ENCODE measurements at regions not wholly inside any gene's neighbourhood (a gene's known extent, or its start where the extent isn't known, plus 50 kb on each side); places are given as distances from the start of the nearest gene placed in this dataset.

DNA sequence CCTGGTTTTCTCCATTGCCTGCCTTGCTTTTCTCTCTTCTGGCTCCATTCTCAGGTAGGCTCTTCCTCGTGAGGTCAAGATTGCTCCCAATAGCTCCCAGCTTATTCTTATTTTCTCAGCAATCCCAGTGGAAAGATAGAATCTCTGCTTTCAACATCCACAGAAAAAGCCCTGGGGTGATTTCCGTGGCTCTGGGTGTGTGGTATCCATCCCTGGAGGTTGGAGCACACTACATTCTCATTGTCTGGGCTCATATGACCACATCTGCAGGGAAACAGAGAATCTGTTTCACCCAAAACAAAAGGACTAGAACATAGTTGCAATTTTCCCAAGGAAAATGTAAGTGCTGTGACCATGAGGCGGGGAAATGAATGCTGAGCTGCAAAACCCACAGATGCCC is 236.0 kb downstream of the TENT4A start:
- Histone ChIP-seq H3F3A (ENCODE audit: insufficient read depth, low read length) (no peaks in the 10 kb centered on the region), H3K79me2 (ENCODE audit: insufficient read depth, low read length) (no peaks in the 10 kb centered on the region), H2AFZ (ENCODE audit: low read length) (no peak overlapping the region), H3K4me2 (ENCODE audit: low read length) (no peak overlapping the region), H3K27me3 (ENCODE audit: insufficient read depth, low read length) (no peaks in the 10 kb centered on the region), H4K20me1 (ENCODE audit: insufficient read depth, low read length) (no peaks in the 10 kb centered on the region), H3K9me3 (ENCODE audit: low read length) (no peaks in the 10 kb centered on the region), H3K9ac (ENCODE audit: low read length) (no peak overlapping the region), H3K9me2 (ENCODE audit: low read depth, low read length) (no peaks in the 10 kb centered on the region), H3K36me3 (ENCODE audit: insufficient read depth, low read length) (no peaks in the 10 kb centered on the region), H3K4me1 (ENCODE audit: insufficient read depth, low read length, severe bottlenecking) (no peaks in the 10 kb centered on the region), H3K4me3 (ENCODE audit: low read depth, low read length, poor library complexity, severe bottlenecking) (no peak overlapping the region), H3K27ac (ENCODE audit: low read depth, low read length, poor library complexity, severe bottlenecking) (no peak overlapping the region)
- TF ChIP-seq, protein P1, sequence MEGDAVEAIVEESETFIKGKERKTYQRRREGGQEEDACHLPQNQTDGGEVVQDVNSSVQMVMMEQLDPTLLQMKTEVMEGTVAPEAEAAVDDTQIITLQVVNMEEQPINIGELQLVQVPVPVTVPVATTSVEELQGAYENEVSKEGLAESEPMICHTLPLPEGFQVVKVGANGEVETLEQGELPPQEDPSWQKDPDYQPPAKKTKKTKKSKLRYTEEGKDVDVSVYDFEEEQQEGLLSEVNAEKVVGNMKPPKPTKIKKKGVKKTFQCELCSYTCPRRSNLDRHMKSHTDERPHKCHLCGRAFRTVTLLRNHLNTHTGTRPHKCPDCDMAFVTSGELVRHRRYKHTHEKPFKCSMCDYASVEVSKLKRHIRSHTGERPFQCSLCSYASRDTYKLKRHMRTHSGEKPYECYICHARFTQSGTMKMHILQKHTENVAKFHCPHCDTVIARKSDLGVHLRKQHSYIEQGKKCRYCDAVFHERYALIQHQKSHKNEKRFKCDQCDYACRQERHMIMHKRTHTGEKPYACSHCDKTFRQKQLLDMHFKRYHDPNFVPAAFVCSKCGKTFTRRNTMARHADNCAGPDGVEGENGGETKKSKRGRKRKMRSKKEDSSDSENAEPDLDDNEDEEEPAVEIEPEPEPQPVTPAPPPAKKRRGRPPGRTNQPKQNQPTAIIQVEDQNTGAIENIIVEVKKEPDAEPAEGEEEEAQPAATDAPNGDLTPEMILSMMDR (IDR thresholded peaks at IDR 0.05; ENCODE audit: low read length) = no peak
- TF ChIP-seq EZH2 (IDR thresholded peaks at IDR 0.05; ENCODE audit: borderline replicate concordance, low read length) = no peak

DNA sequence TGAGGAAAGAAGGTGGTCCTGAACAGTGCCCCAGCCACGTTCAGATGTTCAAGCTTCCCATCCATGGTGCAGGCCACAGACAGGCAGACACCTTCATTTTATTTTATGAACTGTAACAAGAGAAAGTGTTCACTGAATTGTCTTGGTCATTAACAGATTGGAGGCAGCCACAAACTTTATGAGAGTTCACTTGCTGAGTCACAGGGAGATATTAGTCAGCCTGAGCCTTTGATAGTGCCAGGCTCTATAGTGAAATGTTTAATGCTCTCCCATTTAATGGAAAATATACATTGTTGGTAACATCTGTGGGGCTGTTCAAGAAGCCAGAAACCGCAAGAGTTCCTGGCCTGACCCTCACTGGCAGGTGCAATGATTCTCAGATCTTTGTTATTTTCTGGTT is 237.0 kb downstream of the TENT4A start:
- no peaks in the 10 kb centered on the region for H3K79me2 ChIP-seq (ENCODE audit: insufficient read depth, low read length)
- no peak for TF ChIP-seq EZH2 (IDR thresholded peaks at IDR 0.05; ENCODE audit: borderline replicate concordance, low read length)
- TF ChIP-seq, protein P1 (IDR thresholded peaks at IDR 0.05; ENCODE audit: low read length) = no peak
- no peaks in the 10 kb centered on the region for H3K36me3 ChIP-seq (ENCODE audit: insufficient read depth, low read length)
- no peaks in the 10 kb centered on the region for H3K9me2 ChIP-seq (ENCODE audit: low read depth, low read length)
- H3F3A ChIP-seq (ENCODE audit: insufficient read depth, low read length) = no peaks in the 10 kb centered on the region
- H3K4me2 ChIP-seq (ENCODE audit: low read length) = no peak overlapping the region
- H3K4me1 ChIP-seq (ENCODE audit: insufficient read depth, low read length, severe bottlenecking) = no peaks in the 10 kb centered on the region
- H3K27me3 ChIP-seq (ENCODE audit: insufficient read depth, low read length) = no peaks in the 10 kb centered on the region
- H3K9me3 ChIP-seq (ENCODE audit: low read length) = no peaks in the 10 kb centered on the region
- H4K20me1 ChIP-seq (ENCODE audit: insufficient read depth, low read length) = no peaks in the 10 kb centered on the region
- no peak overlapping the region for H3K27ac ChIP-seq (ENCODE audit: low read depth, low read length, poor library complexity, severe bottlenecking)
- no peak overlapping the region for H2AFZ ChIP-seq (ENCODE audit: low read length)
- H3K9ac ChIP-seq (ENCODE audit: low read length) = no peak overlapping the region
- no peak overlapping the region for H3K4me3 ChIP-seq (ENCODE audit: low read depth, low read length, poor library complexity, severe bottlenecking)

DNA sequence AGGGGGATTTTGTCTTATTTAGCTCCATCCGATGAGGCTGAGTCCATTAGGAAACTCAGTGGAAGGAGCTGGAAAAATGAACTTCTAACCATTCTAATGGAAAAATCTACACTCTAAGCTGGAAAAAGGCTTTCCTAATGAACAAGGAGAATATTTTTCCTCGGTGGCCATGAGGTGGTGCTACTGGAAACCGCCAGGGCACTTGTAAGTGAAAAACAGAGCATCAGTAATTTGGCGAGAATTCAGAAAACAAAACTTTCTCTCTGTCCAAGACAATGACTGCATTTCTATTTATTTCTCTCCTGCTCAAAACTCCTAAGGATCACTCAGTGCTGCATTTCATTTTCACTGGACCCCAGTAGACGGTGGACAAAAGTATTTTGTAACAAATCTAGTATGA is 237.6 kb downstream of the TENT4A start:
- TF ChIP-seq, protein P1 (IDR thresholded peaks at IDR 0.05; ENCODE audit: low read length) = 0 out of 2 replicates have a peak, but pooled peaks have one; percentile 6
- no peak for TF ChIP-seq EZH2 (IDR thresholded peaks at IDR 0.05; ENCODE audit: borderline replicate concordance, low read length)
- H3K9ac ChIP-seq (ENCODE audit: low read length) = no peak overlapping the region
- no peaks in the 10 kb centered on the region for H3K79me2 ChIP-seq (ENCODE audit: insufficient read depth, low read length)
- no peak overlapping the region for H3K27ac ChIP-seq (ENCODE audit: low read depth, low read length, poor library complexity, severe bottlenecking)
- no peaks in the 10 kb centered on the region for H4K20me1 ChIP-seq (ENCODE audit: insufficient read depth, low read length)
- no peak overlapping the region for H2AFZ ChIP-seq (ENCODE audit: low read length)
- no peaks in the 10 kb centered on the region for H3K4me1 ChIP-seq (ENCODE audit: insufficient read depth, low read length, severe bottlenecking)
- H3F3A ChIP-seq (ENCODE audit: insufficient read depth, low read length) = no peaks in the 10 kb centered on the region
- no peak overlapping the region for H3K4me3 ChIP-seq (ENCODE audit: low read depth, low read length, poor library complexity, severe bottlenecking)
- no peaks in the 10 kb centered on the region for H3K36me3 ChIP-seq (ENCODE audit: insufficient read depth, low read length)
- H3K9me3 ChIP-seq (ENCODE audit: low read length) = no peaks in the 10 kb centered on the region
- no peak overlapping the region for H3K4me2 ChIP-seq (ENCODE audit: low read length)
- H3K27me3 ChIP-seq (ENCODE audit: insufficient read depth, low read length) = no peaks in the 10 kb centered on the region
- no peaks in the 10 kb centered on the region for H3K9me2 ChIP-seq (ENCODE audit: low read depth, low read length)
